AG04450 (cell line): ENCODE measurements at regions not wholly inside any gene's neighbourhood (a gene's known extent, or its start where the extent isn't known, plus 50 kb on each side); places are given as distances from the start of the nearest gene placed in this dataset.

Experiments
- CTCF ChIA-PET: fragments of 300-600, 350-600 bp; formaldehyde crosslinking; extraction: SDS; loops from one replicate; lab custom pipeline; 2022; ENCODE audit warnings: antibody characterized with exemption, inconsistent platforms; lab: Charles Lee
- POLR2A ChIA-PET: fragments of 350-600 bp; formaldehyde crosslinking; extraction: SDS; loops from one replicate; lab custom pipeline; 2021; ENCODE audit warnings: antibody characterized with exemption, inconsistent platforms; lab: Yijun Ruan, JAX
- DNase-seq: peaks from one replicate; pipeline ENCODE4 v3.0.0-alpha.2; 2011; ENCODE audit warnings: low read depth, low spot score
- H3K27ac ChIP-seq: one replicate; pipeline ENCODE4 v1.5.1; 2012; ENCODE audit warnings: low read depth, low read length, control low read depth
- H3K27me3 ChIP-seq: one replicate; pipeline ENCODE4 v1.6.0; 2012; ENCODE audit warnings: low read length; ENCODE audit not compliant: control insufficient read depth, insufficient read depth
- H3K4me3 ChIP-seq: 2 replicates; pipeline ENCODE4 v1.5.1; 2011; ENCODE audit warnings: mild to moderate bottlenecking, low read depth, low read length, control low read depth
- H3K9me3 ChIP-seq: 2 replicates; pipeline ENCODE4 v1.5.1; 2012; ENCODE audit warnings: low read length; ENCODE audit not compliant: control insufficient read depth, insufficient read depth
- CTCF ChIP-seq: IDR thresholded peaks from 2 replicates; pipeline ENCODE4 v1.5.1; 2011; ENCODE audit warnings: low read depth, low read length, control low read depth, inconsistent platforms

- no peaks in the 10 kb centered on the region for H3K9me3 ChIP-seq
- DNase-seq: no peak
- H3K27me3 ChIP-seq: no peaks in the 10 kb centered on the region
- H3K4me3 ChIP-seq: no peak overlapping the region
- no peak for TF ChIP-seq CTCF
- ChIA-PET CTCF (no interaction called here), POLR2A (no interaction called here)
- H3K27ac ChIP-seq: no peak overlapping the region
Observed at GRCh38 chr6:85168146-85168545, 281.7 kb upstream of the NT5E start.

GRCh38 chr6:85166114-85166741 is 283.7 kb upstream of the NT5E start:
- DNase-seq: no peak
- Histone ChIP-seq H3K27me3 (no peaks in the 10 kb centered on the region), H3K4me3 (no peak overlapping the region), H3K27ac (no peak overlapping the region), H3K9me3 (no peaks in the 10 kb centered on the region)
- CTCF ChIA-PET: no interaction called here
- POLR2A ChIA-PET: no interaction called here
- TF ChIP-seq CTCF: no peak

- TF ChIP-seq CTCF: no peak
- Histone ChIP-seq H3K4me3 (no peak overlapping the region), H3K9me3 (no peaks in the 10 kb centered on the region), H3K27ac (no peak overlapping the region), H3K27me3 (no peaks in the 10 kb centered on the region)
- POLR2A ChIA-PET: no interaction called here
- no peak for DNase-seq
- CTCF ChIA-PET: no interaction called here
Observed at GRCh38 chr6:85163156-85164080, 286.5 kb upstream of the NT5E start.

GRCh38 chr6:85157311-85157710 is 292.6 kb upstream of the NT5E start:
- no peak for TF ChIP-seq CTCF
- no peak for DNase-seq
- POLR2A ChIA-PET: no interaction called here
- Histone ChIP-seq H3K27ac (no peak overlapping the region), H3K9me3 (no peaks in the 10 kb centered on the region), H3K4me3 (no peak overlapping the region), H3K27me3 (no peaks in the 10 kb centered on the region)
- CTCF ChIA-PET: no interaction called here

GRCh38 chr6:85143676-85144075 is 306.2 kb upstream of the NT5E start:
- H3K27ac ChIP-seq: no peak overlapping the region
- POLR2A ChIA-PET: no interaction called here
- no peak for TF ChIP-seq CTCF

More at GRCh38 chr6:85143676-85144075, 306.2 kb upstream of the NT5E start:
- Histone ChIP-seq H3K4me3 (no peak overlapping the region), H3K9me3 (no peaks in the 10 kb centered on the region), H3K27me3 (no peaks in the 10 kb centered on the region)
- CTCF ChIA-PET: interaction anchor here (1.2 kb wide), 1 partner anchor 11 kb away, joined by 4 read pairs; no protein-coding TSS in a partner anchor
- DNase-seq: no peak
